ENCODE measurements at regions not wholly inside any gene's neighbourhood (a gene's known extent, or its start where the extent isn't known, plus 50 kb on each side); places are given as distances from the start of the nearest gene placed in this dataset.
"Not testable (repeated sequence)": the region's sequence is repeated elsewhere in the genome, so short reads cannot be mapped to it uniquely, and the experiment has no call there.

DNA sequence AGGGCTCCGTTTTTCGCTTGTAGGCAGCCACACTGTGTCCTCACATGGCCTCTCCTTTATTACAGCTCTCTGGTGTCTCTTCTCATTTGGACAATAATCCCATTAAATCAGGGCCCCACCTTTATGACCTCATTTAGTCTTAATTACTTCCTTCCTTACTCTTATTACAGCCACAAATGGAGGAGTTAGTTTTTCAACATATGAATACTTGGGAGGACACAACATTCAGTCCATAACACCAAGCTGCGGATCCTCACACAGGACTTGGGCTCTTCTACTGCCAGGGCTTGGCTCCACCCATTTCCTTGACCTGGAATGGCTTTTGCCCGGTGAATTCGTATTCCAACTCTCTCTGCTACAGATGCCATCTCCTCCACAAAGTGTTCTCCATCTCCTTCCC, 74.3 kb upstream of the SLC7A14 start:
- POLR2A ChIA-PET = no interaction called here
- CTCF ChIA-PET = interaction anchor here (1.5 kb wide), 1 partner anchor 151 kb away, joined by 4 read pairs; no protein-coding TSS in a partner anchor
- H3K4me3 ChIP-seq (ENCODE audit: low read depth, low read length) = no peak overlapping the region
- TF ChIP-seq, protein P1, sequence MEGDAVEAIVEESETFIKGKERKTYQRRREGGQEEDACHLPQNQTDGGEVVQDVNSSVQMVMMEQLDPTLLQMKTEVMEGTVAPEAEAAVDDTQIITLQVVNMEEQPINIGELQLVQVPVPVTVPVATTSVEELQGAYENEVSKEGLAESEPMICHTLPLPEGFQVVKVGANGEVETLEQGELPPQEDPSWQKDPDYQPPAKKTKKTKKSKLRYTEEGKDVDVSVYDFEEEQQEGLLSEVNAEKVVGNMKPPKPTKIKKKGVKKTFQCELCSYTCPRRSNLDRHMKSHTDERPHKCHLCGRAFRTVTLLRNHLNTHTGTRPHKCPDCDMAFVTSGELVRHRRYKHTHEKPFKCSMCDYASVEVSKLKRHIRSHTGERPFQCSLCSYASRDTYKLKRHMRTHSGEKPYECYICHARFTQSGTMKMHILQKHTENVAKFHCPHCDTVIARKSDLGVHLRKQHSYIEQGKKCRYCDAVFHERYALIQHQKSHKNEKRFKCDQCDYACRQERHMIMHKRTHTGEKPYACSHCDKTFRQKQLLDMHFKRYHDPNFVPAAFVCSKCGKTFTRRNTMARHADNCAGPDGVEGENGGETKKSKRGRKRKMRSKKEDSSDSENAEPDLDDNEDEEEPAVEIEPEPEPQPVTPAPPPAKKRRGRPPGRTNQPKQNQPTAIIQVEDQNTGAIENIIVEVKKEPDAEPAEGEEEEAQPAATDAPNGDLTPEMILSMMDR (IDR thresholded peaks at IDR 0.05; ENCODE audit: insufficient read depth, low read length, missing control alignments) = no peak
- no peak for DNase-seq (ENCODE audit: low read depth, low spot score)

DNA sequence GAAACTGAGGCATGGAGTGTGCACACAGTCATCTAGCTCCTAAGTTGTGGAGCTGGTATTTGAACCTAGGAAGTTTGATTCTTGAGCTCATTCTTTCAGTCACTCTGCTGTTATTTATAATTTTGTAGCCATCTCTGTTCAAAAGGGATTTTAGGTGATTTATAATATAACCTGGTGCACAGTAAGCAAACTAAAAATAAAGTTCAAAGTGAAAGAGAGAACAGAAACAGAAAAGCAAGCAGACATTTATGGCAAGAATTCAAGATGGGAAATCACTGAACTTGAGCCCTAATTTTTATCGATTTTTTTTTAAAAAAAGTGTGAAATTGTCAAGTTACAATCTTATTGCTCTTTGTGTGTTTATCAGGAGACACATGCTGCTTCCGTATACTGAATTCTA, 71.4 kb upstream of the SLC7A14 start:
- POLR2A ChIA-PET = no interaction called here
- no peak overlapping the region for H3K4me3 ChIP-seq (ENCODE audit: low read depth, low read length)
- CTCF ChIA-PET = interaction anchor here (1.3 to 1.4 kb wide), 2 partner anchors 21 kb away, joined by 3 to 4 read pairs; no protein-coding TSS in a partner anchor
- no peak for DNase-seq (ENCODE audit: low read depth, low spot score)
- TF ChIP-seq, protein P1 (IDR thresholded peaks at IDR 0.05; ENCODE audit: insufficient read depth, low read length, missing control alignments) = no peak

DNA sequence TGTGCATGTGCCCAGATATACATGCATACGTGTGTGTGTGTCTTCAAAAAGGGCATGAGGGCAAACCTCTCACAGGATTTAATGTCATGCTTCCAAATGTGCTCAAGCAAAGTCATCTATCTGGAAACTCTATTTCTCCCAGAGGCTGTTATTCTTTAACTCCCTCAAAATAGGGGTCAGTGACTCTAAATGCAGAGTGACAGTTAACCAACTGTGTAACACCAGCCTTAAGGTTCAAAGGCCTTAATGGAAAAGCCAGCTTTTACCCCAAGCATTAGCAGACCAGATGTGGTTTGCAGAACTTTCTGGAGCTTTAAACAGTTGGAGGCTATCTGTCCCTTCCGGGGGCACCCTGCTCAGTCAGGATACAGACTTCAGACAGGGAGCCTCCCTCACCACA, 70.4 kb upstream of the SLC7A14 start:
- TF ChIP-seq, protein P1 (IDR thresholded peaks at IDR 0.05; ENCODE audit: insufficient read depth, low read length, missing control alignments) = no peak
- DNase-seq (ENCODE audit: low read depth, low spot score) = no peak
- ChIA-PET POLR2A (no interaction called here), CTCF (interaction anchor here (1.3 to 1.4 kb wide), 2 partner anchors 20 to 22 kb away, joined by 3 to 4 read pairs; no protein-coding TSS in a partner anchor)
- no peak overlapping the region for H3K4me3 ChIP-seq (ENCODE audit: low read depth, low read length)

DNA sequence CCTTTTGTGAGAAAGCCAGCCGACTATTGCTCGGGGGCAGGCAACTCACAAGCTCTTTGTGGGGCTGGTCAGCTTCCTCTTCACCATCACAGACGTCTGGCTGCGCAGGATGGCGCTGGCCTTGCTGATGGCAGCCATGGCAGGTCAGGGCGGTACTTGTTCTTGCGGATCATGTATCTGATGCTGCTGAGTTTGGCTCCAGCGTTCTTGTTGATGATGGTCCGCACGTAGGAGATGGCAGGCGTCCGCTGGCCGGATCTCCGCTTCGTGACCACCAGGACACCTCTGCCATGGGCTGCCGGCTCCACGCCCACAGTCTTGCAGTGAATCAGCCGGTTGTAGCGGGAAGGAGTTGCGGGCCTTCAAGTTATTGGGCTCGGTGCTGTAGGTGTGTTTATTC, 67.9 kb upstream of the SLC7A14 start:
- H3K4me3 ChIP-seq (ENCODE audit: low read depth, low read length) = no peak overlapping the region
- CTCF ChIA-PET = interaction anchor here (1.0 kb wide), 2 partner anchors 157 to 158 kb away, joined by 3 read pairs; no protein-coding TSS in a partner anchor
- POLR2A ChIA-PET = no interaction called here
- TF ChIP-seq, protein P1 (IDR thresholded peaks at IDR 0.05; ENCODE audit: insufficient read depth, low read length, missing control alignments) = no peak
- DNase-seq (ENCODE audit: low read depth, low spot score) = no peak

DNA sequence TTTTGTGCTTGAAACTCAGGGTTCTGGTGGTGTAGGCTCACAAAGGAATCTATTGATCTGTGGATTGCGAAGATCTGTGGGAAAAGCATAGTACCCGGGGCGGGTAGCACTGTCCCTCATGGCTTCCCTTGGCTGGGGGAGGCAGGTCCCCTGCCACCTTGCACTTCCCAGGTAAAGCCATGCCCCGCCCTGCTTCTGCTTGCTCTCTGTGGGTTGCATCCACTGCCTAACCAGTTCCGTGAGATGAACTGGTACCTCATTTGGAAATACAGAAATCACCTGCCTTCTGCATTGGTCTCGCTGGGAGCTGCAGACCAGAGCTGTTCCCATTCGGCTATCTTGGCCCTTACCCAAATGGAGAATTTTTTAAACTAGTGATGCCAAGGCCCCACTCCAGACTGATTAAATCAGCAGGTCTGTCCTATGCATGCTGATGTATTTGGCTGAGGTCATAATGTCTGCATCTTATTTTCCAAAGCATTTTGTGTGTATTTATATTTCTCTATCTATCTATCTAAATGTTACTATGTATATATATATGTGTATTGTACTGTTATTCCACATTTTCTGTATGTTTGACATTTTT, 65.5 kb upstream of the SLC7A14 start:
- ChIA-PET CTCF (no interaction called here), POLR2A (no interaction called here)
- TF ChIP-seq, protein P1 (IDR thresholded peaks at IDR 0.05; ENCODE audit: insufficient read depth, low read length, missing control alignments) = no peak
- no peak overlapping the region for H3K4me3 ChIP-seq (ENCODE audit: low read depth, low read length)
- DNase-seq (ENCODE audit: low read depth, low spot score) = no peak

DNA sequence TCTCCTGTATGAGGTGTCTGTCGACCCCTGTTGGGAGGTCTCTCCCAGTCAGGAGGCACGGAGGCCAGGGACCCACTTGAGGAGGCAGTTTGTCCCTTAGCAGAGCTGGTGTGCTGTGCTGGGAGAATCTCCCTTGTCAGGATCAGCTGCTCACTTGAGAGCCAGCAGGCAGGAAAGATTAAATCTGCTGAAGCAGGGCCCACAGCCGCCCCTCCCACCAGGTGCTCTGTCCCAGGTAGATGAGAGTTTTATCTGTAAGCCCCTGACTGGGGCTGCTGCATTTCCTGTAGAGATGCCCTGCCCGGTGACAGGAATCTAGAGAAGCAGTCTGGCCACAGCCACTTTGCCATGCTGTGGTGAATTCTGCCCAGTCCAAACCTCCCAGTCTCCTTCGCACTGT, 64.7 kb upstream of the SLC7A14 start:
- H3K4me3 ChIP-seq (ENCODE audit: low read depth, low read length); DNase-seq (ENCODE audit: low read depth, low spot score); POLR2A ChIA-PET: not testable (repeated sequence)
- CTCF ChIA-PET = interaction anchor here (1.3 kb wide), 1 partner anchor 15 kb away, joined by 4 read pairs; no protein-coding TSS in a partner anchor

DNA sequence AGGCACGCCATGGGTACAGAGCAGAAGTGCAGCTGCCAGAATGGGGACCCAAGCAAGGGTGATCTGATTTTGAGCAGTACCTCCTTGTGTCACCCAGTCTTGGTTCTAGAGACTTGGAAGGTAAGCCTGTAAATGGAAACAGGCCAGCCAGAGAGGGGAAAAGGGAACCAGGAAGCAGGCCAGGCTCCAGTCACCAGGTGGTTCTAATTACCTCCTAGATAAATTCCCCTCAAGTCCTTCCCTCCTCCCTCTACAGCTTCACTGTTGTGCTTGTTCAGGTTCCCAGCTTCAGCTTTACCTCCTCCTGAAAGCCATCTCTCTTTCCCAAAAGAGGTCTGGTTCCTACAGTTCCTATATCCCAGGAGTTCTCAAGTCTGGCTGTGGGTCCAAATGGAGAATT, 58.8 kb upstream of the SLC7A14 start:
- ChIA-PET CTCF (no interaction called here), POLR2A (no interaction called here)
- no peak for DNase-seq (ENCODE audit: low read depth, low spot score)
- no peak overlapping the region for H3K4me3 ChIP-seq (ENCODE audit: low read depth, low read length)
- TF ChIP-seq, protein P1 (IDR thresholded peaks at IDR 0.05; ENCODE audit: insufficient read depth, low read length, missing control alignments) = no peak
